Astrocyte (in vitro differentiated cells and primary cell): ENCODE measurements at regions not wholly inside any gene's neighbourhood (a gene's known extent, or its start where the extent isn't known, plus 50 kb on each side); places are given as distances from the start of the nearest gene placed in this dataset.

Experiments used
- CTCF ChIP-seq: IDR thresholded peaks from 2 replicates; pipeline ENCODE4 v1.5.1; 2011; ENCODE audit warnings: low read depth, mild to moderate bottlenecking, inconsistent platforms, low read length, moderate library complexity; ENCODE audit not compliant: insufficient read depth
- EZH2 ChIP-seq: IDR thresholded peaks from 2 replicates; pipeline ENCODE4 v1.6.1; 2012; ENCODE audit warnings: mild to moderate bottlenecking, low read length, inconsistent platforms; ENCODE audit not compliant: insufficient read depth

GRCh38 chr14:76277586-76278130 lies 98.3 kb upstream of the ESRRB start:
- no peak for TF ChIP-seq CTCF
- no peak for TF ChIP-seq EZH2
